ENCODE measurements at regions not wholly inside any gene's neighbourhood (a gene's known extent, or its start where the extent isn't known, plus 50 kb on each side); places are given as distances from the start of the nearest gene placed in this dataset.

- Histone ChIP-seq H3K14ac (ENCODE audit: insufficient read depth, low read length) (no peak overlapping the region), H3T11ph (ENCODE audit: low read length) (no peak overlapping the region), H2BK12ac (ENCODE audit: insufficient read length, low read depth, low read length) (no peak overlapping the region), H3K56ac (ENCODE audit: insufficient read length, low read depth, low read length) (no peak overlapping the region), H3K79me1 (ENCODE audit: insufficient read depth, low read depth, low read length, poor library complexity, severe bottlenecking) (no peaks in the 10 kb centered on the region), H2BK120ac (ENCODE audit: low read depth, low read length, poor library complexity, severe bottlenecking) (no peak overlapping the region), H3K79me2 (ENCODE audit: insufficient read depth, low read length) (no peaks in the 10 kb centered on the region), H2AK5ac (ENCODE audit: insufficient read length, low read length) (no peak overlapping the region), H3K27me3 (ENCODE audit: insufficient read depth, low read length) (no peaks in the 10 kb centered on the region), H4K20me1 (ENCODE audit: control insufficient read depth, insufficient read depth, insufficient read length) (no peaks in the 10 kb centered on the region), H3K23me2 (ENCODE audit: insufficient read length, low read depth, low read length, poor library complexity, severe bottlenecking) (no peaks in the 10 kb centered on the region), H2BK15ac (ENCODE audit: low read depth, low read length) (no peak overlapping the region), H3K18ac (ENCODE audit: insufficient read length, low read depth, low read length) (no peak overlapping the region), H3K9ac (ENCODE audit: extremely low read depth, insufficient read length, low read length) (no peak overlapping the region), H4K5ac (ENCODE audit: insufficient read length, low read depth, low read length) (no peak overlapping the region), H3K4me2 (ENCODE audit: insufficient read depth, insufficient read length, low read length) (no peak overlapping the region), H3K4me1 (ENCODE audit: insufficient read depth, low read length) (no peaks in the 10 kb centered on the region), H3K27ac (ENCODE audit: insufficient read length, low read depth, low read length) (no peak overlapping the region), H3K4ac (ENCODE audit: low read depth, low read length) (no peak overlapping the region), H2BK20ac (ENCODE audit: low read depth, low read length, poor library complexity, severe bottlenecking) (no peak overlapping the region), H4K8ac (replicated peaks; ENCODE audit: insufficient read length, low read depth, low read length) (no peak overlapping the region), H4K91ac (ENCODE audit: insufficient read length, low read depth, low read length) (no peak overlapping the region), H2AFZ (ENCODE audit: low read length) (no peak overlapping the region), H3K9me3 (ENCODE audit: control insufficient read depth, low read depth, low read length) (no peaks in the 10 kb centered on the region), H3K23ac (ENCODE audit: insufficient read length, low read depth, low read length) (no peak overlapping the region), H2BK5ac (ENCODE audit: insufficient read length, low read length) (no peak overlapping the region)
- no peak for TF ChIP-seq CTCF (conservative IDR thresholded peaks at IDR 0.05)
- no peaks in the 10 kb centered on the region for H3K36me3 Mint-ChIP-seq (ENCODE audit: insufficient read depth in 1 of 3, low read depth in 3 of 3)
- WGBS (ENCODE audit: extremely low coverage, insufficient read length, low lambda C conversion rate): no CpG with 5 or more reads among the region's 1 CpG
- no peak overlapping the region for H3K27ac Mint-ChIP-seq
- DNase-seq: no peak
- H3K4me1 Mint-ChIP-seq: no peaks in the 10 kb centered on the region; a peak in 1 of 4 replicates
- no peak overlapping the region for H3K4me3 Mint-ChIP-seq
- H3K27me3 Mint-ChIP-seq (ENCODE audit: low read depth): no peaks in the 10 kb centered on the region
- H3K9me3 Mint-ChIP-seq: no peaks in the 10 kb centered on the region
Measured at GRCh38 chr2:149814049-149814448, 226.5 kb upstream of the MMADHC start.
